HFFc6 (cell line): ENCODE measurements at regions not wholly inside any gene's neighbourhood (a gene's known extent, or its start where the extent isn't known, plus 50 kb on each side); places are given as distances from the start of the nearest gene placed in this dataset.

Source experiments
- DNase-seq: peaks from one replicate; pipeline ENCODE4 v3.0.0-alpha.2; 2018
- H3K27ac Mint-ChIP-seq: 2 replicates; pipeline ENCODE4 v1.8.0; 2020; ENCODE audit warnings: mild to moderate bottlenecking, mixed read lengths
- H3K27me3 Mint-ChIP-seq: 2 replicates; pipeline ENCODE4 v1.8.0; 2021; ENCODE audit warnings: mild to moderate bottlenecking, moderate library complexity, mixed read lengths; ENCODE audit not compliant: insufficient read depth
- H3K36me3 Mint-ChIP-seq: 2 replicates; pipeline ENCODE4 v1.8.0; 2021; ENCODE audit warnings: low read depth, mixed read lengths
- H3K4me1 Mint-ChIP-seq: 2 replicates; pipeline ENCODE4 v1.8.0; 2020; ENCODE audit warnings: low read depth, mixed read lengths
- H3K4me3 Mint-ChIP-seq: 2 replicates; pipeline ENCODE4 v1.8.0; 2020; ENCODE audit warnings: mild to moderate bottlenecking, moderate library complexity, mixed read lengths
- H3K9me3 Mint-ChIP-seq: 2 replicates; pipeline ENCODE4 v1.8.0; 2020; ENCODE audit warnings: mild to moderate bottlenecking, mixed read lengths
- TF ChIP-seq, protein P1 (sequence below): fragments of 200-600 bp; sonication (generic); IDR thresholded peaks from 2 replicates; pipeline ENCODE4 v1.5.0; 2021; ENCODE audit warnings: antibody characterized with exemption, mild to moderate bottlenecking

DNA sequence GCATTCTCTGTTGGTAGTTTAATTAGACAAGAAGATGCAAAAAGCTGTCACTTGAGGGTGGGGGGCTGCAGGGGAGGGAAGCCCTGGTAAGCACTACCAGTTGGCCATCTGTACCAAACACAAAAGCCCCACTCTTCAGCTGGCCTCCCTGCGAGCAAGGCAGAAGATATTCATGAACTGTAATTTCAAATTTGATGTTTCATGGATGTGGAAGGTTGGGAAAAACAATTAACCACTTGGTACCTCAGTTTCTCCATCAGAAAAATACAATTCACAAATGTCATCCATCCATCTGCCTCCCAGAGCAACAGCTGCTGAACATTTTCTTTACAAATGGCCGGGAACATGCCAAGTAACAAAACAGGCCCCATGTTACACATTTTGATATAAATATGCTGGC is 265.3 kb downstream of the HNRNPD start:
- Mint-ChIP-seq H3K4me3 (no peak overlapping the region), H3K27me3 (no peaks in the 10 kb centered on the region), H3K9me3 (peaks cover 24% of the 10 kb centered on the region), H3K4me1 (no peaks in the 10 kb centered on the region), H3K36me3 (no peaks in the 10 kb centered on the region), H3K27ac (no peak overlapping the region)
- no peak for DNase-seq
- TF ChIP-seq, protein P1, sequence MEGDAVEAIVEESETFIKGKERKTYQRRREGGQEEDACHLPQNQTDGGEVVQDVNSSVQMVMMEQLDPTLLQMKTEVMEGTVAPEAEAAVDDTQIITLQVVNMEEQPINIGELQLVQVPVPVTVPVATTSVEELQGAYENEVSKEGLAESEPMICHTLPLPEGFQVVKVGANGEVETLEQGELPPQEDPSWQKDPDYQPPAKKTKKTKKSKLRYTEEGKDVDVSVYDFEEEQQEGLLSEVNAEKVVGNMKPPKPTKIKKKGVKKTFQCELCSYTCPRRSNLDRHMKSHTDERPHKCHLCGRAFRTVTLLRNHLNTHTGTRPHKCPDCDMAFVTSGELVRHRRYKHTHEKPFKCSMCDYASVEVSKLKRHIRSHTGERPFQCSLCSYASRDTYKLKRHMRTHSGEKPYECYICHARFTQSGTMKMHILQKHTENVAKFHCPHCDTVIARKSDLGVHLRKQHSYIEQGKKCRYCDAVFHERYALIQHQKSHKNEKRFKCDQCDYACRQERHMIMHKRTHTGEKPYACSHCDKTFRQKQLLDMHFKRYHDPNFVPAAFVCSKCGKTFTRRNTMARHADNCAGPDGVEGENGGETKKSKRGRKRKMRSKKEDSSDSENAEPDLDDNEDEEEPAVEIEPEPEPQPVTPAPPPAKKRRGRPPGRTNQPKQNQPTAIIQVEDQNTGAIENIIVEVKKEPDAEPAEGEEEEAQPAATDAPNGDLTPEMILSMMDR, result no peak

DNA sequence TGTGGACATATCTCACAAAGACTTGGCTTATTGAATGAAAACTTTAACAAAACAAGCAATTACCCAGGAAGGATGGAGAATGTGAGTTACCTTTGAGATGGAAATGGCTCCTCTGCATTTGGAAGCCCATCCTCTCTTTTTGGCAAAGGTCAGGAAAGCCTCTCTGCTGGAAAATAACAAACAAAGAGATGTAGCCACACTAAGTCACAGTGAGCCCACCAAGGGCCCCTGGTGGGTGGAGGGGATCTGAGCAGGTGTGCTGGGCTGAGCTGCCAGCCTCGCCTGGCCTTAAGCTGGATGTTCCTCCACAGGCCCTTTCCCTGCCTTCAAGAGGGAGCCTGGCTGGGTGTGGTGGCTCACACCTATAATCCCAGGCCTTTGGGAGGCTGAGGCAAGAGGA is 269.2 kb downstream of the HNRNPD start:
- H3K36me3 Mint-ChIP-seq, result no peaks in the 10 kb centered on the region
- no peak overlapping the region for H3K27ac Mint-ChIP-seq
- peaks cover 22% of the 10 kb centered on the region for H3K9me3 Mint-ChIP-seq
- no peaks in the 10 kb centered on the region for H3K4me1 Mint-ChIP-seq
- H3K4me3 Mint-ChIP-seq, result no peak overlapping the region
- DNase-seq, result no peak
- TF ChIP-seq, protein P1, result no peak
- no peaks in the 10 kb centered on the region for H3K27me3 Mint-ChIP-seq

DNA sequence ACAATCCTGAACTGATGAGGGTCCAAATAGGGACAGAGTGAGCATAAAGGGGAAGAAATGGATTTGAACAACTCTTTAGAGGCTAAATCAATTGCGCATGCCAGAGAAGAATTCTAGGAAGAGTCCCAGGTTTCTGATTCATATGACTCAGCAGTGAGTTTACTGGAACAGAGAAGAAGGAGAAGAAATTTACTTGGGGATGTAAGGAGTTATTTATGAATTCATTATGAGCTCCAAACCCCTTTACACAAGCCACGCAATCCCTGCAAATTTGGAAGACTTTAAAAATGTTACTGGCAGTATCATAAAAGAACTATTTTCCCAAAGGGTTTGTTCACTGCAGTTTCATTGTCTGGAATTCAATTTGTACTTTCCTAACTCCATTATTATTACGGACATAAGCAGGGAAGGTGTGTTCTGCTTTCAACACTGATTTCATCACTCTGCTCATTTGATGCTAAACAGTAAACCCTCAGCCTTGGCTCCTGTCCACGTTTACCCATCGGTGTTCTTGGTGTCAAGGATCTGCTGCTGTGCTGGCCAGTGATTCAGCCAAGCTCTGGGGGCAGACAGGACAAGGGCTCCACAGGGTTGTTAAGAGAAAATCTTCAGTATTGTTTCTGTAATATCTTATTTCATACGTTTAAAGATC is 273.7 kb downstream of the HNRNPD start:
- DNase-seq, result no peak

DNA sequence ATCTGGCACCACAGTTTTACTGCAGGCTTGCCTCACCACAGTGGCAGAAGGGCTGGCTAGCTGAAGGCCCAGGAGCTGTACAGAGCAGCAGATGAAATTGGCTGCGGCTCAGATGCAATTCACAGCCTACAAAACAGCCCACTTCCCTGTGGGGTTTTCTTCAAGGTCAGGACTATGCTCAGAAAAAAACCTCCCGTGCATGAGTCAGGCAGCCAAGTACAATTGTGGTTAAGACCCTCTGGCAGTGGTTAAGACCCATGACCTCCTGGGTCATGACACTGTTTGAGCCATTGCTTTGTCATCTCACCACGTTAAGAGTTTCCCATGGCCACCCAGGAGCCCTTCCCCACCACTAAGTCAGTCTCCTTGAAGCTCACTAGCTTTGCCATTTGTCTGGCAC is 276.3 kb downstream of the HNRNPD start:
- no peak overlapping the region for H3K4me3 Mint-ChIP-seq

More for the DNA sequence above, 273.7 kb downstream of the HNRNPD start:
- H3K27ac Mint-ChIP-seq, result no peak overlapping the region
- H3K4me3 Mint-ChIP-seq, result no peak overlapping the region
- peaks cover 36% of the 10 kb centered on the region for H3K9me3 Mint-ChIP-seq
- H3K36me3 Mint-ChIP-seq, result no peaks in the 10 kb centered on the region
- H3K4me1 Mint-ChIP-seq, result no peaks in the 10 kb centered on the region
- TF ChIP-seq, protein P1, result no peak
- peaks cover 3% of the 10 kb centered on the region; the same call in 1 of the 2 replicates for H3K27me3 Mint-ChIP-seq

DNA sequence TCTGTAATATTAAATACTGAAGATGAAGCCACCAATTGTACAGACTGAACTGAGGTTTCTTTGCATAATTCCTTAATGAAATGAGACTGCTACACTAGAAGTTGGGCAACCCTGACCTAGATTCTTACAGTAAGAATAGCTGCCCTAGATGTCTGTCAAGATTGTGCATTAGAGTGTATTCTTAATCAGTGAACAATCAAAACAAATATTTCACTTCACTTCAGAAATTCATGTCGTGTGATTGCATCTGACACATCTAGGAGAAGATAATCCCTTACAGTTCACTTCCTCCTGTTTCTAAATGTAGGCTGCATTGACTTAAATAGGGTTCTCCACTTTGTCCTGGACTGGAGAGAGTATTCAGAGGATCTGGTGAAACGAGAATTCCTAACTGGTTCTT is 283.1 kb downstream of the HNRNPD start:
- Mint-ChIP-seq H3K9me3 (peaks cover 22% of the 10 kb centered on the region), H3K27me3 (no peaks in the 10 kb centered on the region; the same call in 1 of the 2 replicates), H3K4me1 (no peaks in the 10 kb centered on the region), H3K4me3 (no peak overlapping the region), H3K27ac (no peak overlapping the region), H3K36me3 (no peaks in the 10 kb centered on the region; the same call in 1 of the 2 replicates)
- TF ChIP-seq, protein P1, result no peak
- no peak for DNase-seq

More for the DNA sequence above, 276.3 kb downstream of the HNRNPD start:
- Mint-ChIP-seq H3K4me1 (no peaks in the 10 kb centered on the region), H3K36me3 (no peaks in the 10 kb centered on the region; the same call in 1 of the 2 replicates), H3K27me3 (peaks cover 3% of the 10 kb centered on the region; the same call in 1 of the 2 replicates), H3K9me3 (peaks cover 33% of the 10 kb centered on the region), H3K27ac (no peak overlapping the region)
- TF ChIP-seq, protein P1, result no peak
- no peak for DNase-seq
